Liver (tissue), 3 donors: ENCODE measurements at regions not wholly inside any gene's neighbourhood (a gene's known extent, or its start where the extent isn't known, plus 50 kb on each side); places are given as distances from the start of the nearest gene placed in this dataset.

Experiments used
- CTCF ChIP-seq: fragments of 150-350 bp; IDR thresholded peaks from 2 replicates; pipeline ENCODE4 v1.5.1; 2017; ENCODE audit warnings: improper control_type of control experiment, low read depth, low read length; ENCODE audit not compliant: missing input control
- EGR1 ChIP-seq, 2 donors: IDR thresholded peaks; 2 replicates each; pipeline ENCODE4 v1.6.1; 2016 to 2018; ENCODE audit warnings: antibody characterized with exemption in 2 of 2, low read depth in 2 of 2
- FOXA1 ChIP-seq: IDR thresholded peaks from 2 replicates; pipeline ENCODE4 v1.6.1; 2016; ENCODE audit warnings: antibody characterized with exemption
- GABPA ChIP-seq, 2 donors: IDR thresholded peaks in 1 of 2; conservative IDR thresholded peaks in 1 of 2; 2 replicates each; pipeline ENCODE4 v1.6.1; 2016; ENCODE audit warnings: antibody characterized with exemption in 2 of 2, mild to moderate bottlenecking in 1 of 2, moderate library complexity in 1 of 2
- HNF4A ChIP-seq, 2 donors: conservative IDR thresholded peaks; 2 replicates each; pipeline ENCODE4 v1.6.1; 2016; ENCODE audit warnings: antibody characterized with exemption in 2 of 2, mild to moderate bottlenecking in 2 of 2
- JUND ChIP-seq, 2 donors: IDR thresholded peaks; 2 replicates each; pipeline ENCODE4 v1.6.1; 2016; ENCODE audit warnings: antibody characterized with exemption in 2 of 2
- MAX ChIP-seq: IDR thresholded peaks from 2 replicates; pipeline ENCODE4 v1.6.1; 2016; ENCODE audit warnings: antibody characterized with exemption
- RAD21 ChIP-seq, 2 donors: IDR thresholded peaks; 2 replicates each; pipeline ENCODE4 v1.6.1; 2016; ENCODE audit warnings: antibody characterized with exemption in 2 of 2, mild to moderate bottlenecking in 2 of 2
- RXRA ChIP-seq, 2 donors: IDR thresholded peaks; 2 replicates each; pipeline ENCODE4 v1.6.1; 2017 to 2018; ENCODE audit warnings: antibody characterized with exemption in 2 of 2, mild to moderate bottlenecking in 1 of 2
- YY1 ChIP-seq: IDR thresholded peaks from 2 replicates; pipeline ENCODE4 v1.6.1; 2016; ENCODE audit warnings: antibody characterized with exemption, mild to moderate bottlenecking
- ZBTB33 ChIP-seq: IDR thresholded peaks from 2 replicates; pipeline ENCODE4 v1.6.1; 2016; ENCODE audit warnings: antibody characterized with exemption
- TF ChIP-seq, protein P1 (sequence below): IDR thresholded peaks from 2 replicates; pipeline ENCODE4 v1.6.1; 2016; ENCODE audit warnings: antibody characterized with exemption, mild to moderate bottlenecking
- donor health status: healthy.
- donor health status: healthy.

DNA sequence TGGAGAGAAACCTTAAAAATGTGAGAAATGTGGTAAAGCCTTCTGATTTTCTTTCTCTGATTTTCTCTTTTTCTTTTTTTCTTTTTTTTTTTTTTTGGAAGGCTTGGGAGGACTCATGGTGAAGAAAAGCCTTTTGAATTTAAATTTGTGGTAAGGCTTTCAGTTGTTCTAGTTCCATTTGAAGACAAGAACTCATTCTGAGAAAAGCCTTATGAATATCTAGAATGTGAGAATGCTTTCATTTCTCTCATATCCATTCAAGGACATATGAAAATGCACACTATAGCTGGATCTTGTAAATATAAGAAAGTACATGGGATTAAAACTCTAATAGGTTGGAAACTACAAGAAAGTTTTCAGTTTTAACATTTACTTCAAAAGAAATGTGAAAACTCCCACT, 1045.2 kb upstream of the NRXN1 start:
- TF ChIP-seq CTCF (no peak), RAD21 (IDR thresholded peaks at IDR 0.05) (no peak), JUND (IDR thresholded peaks at IDR 0.05) (no peak), EGR1 (IDR thresholded peaks at IDR 0.05; ENCODE audit: low read depth in 2 of 2) (no peak), MAX (no peak), GABPA (IDR thresholded peaks at IDR 0.05 in 1 of 2, conservative IDR thresholded peaks at IDR 0.05 in 1 of 2) (no peak), FOXA1 (no peak), YY1 (no peak), HNF4A (conservative IDR thresholded peaks at IDR 0.05) (no peak), RXRA (IDR thresholded peaks at IDR 0.05) (no peak), ZBTB33 (no peak)
- TF ChIP-seq, protein P1, sequence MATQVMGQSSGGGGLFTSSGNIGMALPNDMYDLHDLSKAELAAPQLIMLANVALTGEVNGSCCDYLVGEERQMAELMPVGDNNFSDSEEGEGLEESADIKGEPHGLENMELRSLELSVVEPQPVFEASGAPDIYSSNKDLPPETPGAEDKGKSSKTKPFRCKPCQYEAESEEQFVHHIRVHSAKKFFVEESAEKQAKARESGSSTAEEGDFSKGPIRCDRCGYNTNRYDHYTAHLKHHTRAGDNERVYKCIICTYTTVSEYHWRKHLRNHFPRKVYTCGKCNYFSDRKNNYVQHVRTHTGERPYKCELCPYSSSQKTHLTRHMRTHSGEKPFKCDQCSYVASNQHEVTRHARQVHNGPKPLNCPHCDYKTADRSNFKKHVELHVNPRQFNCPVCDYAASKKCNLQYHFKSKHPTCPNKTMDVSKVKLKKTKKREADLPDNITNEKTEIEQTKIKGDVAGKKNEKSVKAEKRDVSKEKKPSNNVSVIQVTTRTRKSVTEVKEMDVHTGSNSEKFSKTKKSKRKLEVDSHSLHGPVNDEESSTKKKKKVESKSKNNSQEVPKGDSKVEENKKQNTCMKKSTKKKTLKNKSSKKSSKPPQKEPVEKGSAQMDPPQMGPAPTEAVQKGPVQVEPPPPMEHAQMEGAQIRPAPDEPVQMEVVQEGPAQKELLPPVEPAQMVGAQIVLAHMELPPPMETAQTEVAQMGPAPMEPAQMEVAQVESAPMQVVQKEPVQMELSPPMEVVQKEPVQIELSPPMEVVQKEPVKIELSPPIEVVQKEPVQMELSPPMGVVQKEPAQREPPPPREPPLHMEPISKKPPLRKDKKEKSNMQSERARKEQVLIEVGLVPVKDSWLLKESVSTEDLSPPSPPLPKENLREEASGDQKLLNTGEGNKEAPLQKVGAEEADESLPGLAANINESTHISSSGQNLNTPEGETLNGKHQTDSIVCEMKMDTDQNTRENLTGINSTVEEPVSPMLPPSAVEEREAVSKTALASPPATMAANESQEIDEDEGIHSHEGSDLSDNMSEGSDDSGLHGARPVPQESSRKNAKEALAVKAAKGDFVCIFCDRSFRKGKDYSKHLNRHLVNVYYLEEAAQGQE = no peak
